ENCODE measurements at regions not wholly inside any gene's neighbourhood (a gene's known extent, or its start where the extent isn't known, plus 50 kb on each side); places are given as distances from the start of the nearest gene placed in this dataset.

- TF ChIP-seq POLR2AphosphoS5 (IDR thresholded peaks at IDR 0.05; ENCODE audit: low read depth, low read length): no peak
- no peak for TF ChIP-seq POLR2A (IDR thresholded peaks at IDR 0.05; ENCODE audit: low read depth, low read length)
- no peak for TF ChIP-seq TAF1 (IDR thresholded peaks at IDR 0.05; ENCODE audit: low read depth, low read length)
Observed at GRCh38 chr2:152251811-152252210, 76.2 kb upstream of the STAM2 start.
